B cell (primary cell): ENCODE measurements at regions not wholly inside any gene's neighbourhood (a gene's known extent, or its start where the extent isn't known, plus 50 kb on each side); places are given as distances from the start of the nearest gene placed in this dataset.

ENCODE experiments used
- ATAC-seq: fragments of 200-7000 bp; cut with Tn5 transposase; one replicate; pipeline ENCODE4 v1.10.0; 2021; ENCODE audit warnings: low read depth, mild to moderate bottlenecking, moderate number of reproducible peaks, moderate library complexity
- CTCF ChIA-PET: fragments of 350-600 bp; sonication (Branson Sonifier 250); formaldehyde crosslinking; loops from one replicate; lab custom pipeline; 2021; ENCODE audit warnings: antibody characterized with exemption, inconsistent platforms; lab: Charles Lee
- POLR2A ChIA-PET: fragments of 350-600 bp; sonication (Branson Sonifier 250); formaldehyde crosslinking; loops from one replicate; lab custom pipeline; 2021; ENCODE audit warnings: antibody characterized with exemption; lab: Charles Lee
- DNase-seq: peaks from one replicate; pipeline ENCODE4 v3.0.0; 2013
- H2AFZ ChIP-seq: 2 replicates; pipeline ENCODE4 v1.6.1; 2012; ENCODE audit warnings: mild to moderate bottlenecking, low read depth, low read length; ENCODE audit not compliant: insufficient read depth, poor library complexity, severe bottlenecking
- H3K27ac ChIP-seq, 2 donors: 1 replicate in 1 of 2; 2 replicates in 1 of 2; pipeline ENCODE4 v1.5.1; 2012 to 2013; ENCODE audit warnings: low read length in 2 of 2, mild to moderate bottlenecking in 2 of 2, moderate library complexity in 1 of 2
- H3K27me3 ChIP-seq, 4 experiments: fragments of 200-600 bp in 1 of 4; sonication (generic) in 1 of 4; replicated peaks in 1 of 4; 1 replicate in 2 of 4; 2 replicates in 2 of 4; pipeline versions ENCODE4 v1.6.1 to v1.7.0; 2013 to 2016; ENCODE audit warnings: low read length in 3 of 4, mild to moderate bottlenecking in 2 of 4, mixed read lengths in 1 of 4, moderate library complexity in 1 of 4; ENCODE audit not compliant: insufficient read depth in 4 of 4, control insufficient read depth in 3 of 4; ENCODE audit errors: control extremely low read depth in 1 of 4
- H3K36me3 ChIP-seq, 2 experiments: replicated peaks in 1 of 2; 1 replicate in 1 of 2; 2 replicates in 1 of 2; pipeline versions ENCODE4 v1.6.1 to v1.7.1; 2013; ENCODE audit warnings: low read length in 1 of 2; ENCODE audit not compliant: insufficient read depth in 2 of 2, control insufficient read depth in 1 of 2; ENCODE audit errors: control extremely low read depth in 1 of 2, extremely low read depth in 1 of 2
- H3K4me1 ChIP-seq, 2 donors: fragments of 200-600 bp in 1 of 2; sonication (generic) in 1 of 2; 1 replicate in 1 of 2; 2 replicates in 1 of 2; pipeline versions ENCODE4 v1.5.1 to v1.6.1; 2013 to 2017; ENCODE audit warnings: low read length in 2 of 2; ENCODE audit not compliant: control insufficient read depth in 2 of 2, insufficient read depth in 2 of 2
- H3K4me2 ChIP-seq: replicated peaks from 2 replicates; pipeline ENCODE3; 2012; ENCODE audit warnings: mild to moderate bottlenecking, low read depth, low read length; ENCODE audit not compliant: poor library complexity, severe bottlenecking
- H3K4me3 ChIP-seq, 5 experiments: fragments of 200-600 bp in 1 of 5; sonication (generic) in 1 of 5; 1 replicate in 3 of 5; 2 replicates in 2 of 5; pipeline versions ENCODE4 v1.5.1 to v1.7.0; 2011 to 2016; ENCODE audit warnings: low read length in 4 of 5, mild to moderate bottlenecking in 4 of 5, low read depth in 2 of 5, control low read depth in 1 of 5, moderate library complexity in 1 of 5; ENCODE audit not compliant: insufficient read depth in 1 of 5; ENCODE audit errors: control extremely low read depth in 1 of 5, extremely low read depth in 1 of 5
- H3K79me2 ChIP-seq: fragments of 200-600 bp; sonication (generic); one replicate; pipeline ENCODE4 v1.6.0; 2016; ENCODE audit warnings: low read length; ENCODE audit not compliant: control insufficient read depth, insufficient read depth
- H3K9ac ChIP-seq: fragments of 200-600 bp; sonication (generic); 2 replicates; pipeline ENCODE4 v1.6.1; 2017; ENCODE audit warnings: mild to moderate bottlenecking, low read length, moderate library complexity
- H3K9me3 ChIP-seq, 3 donors: one replicate each; pipeline versions ENCODE4 v1.6.1 to v1.7.1; 2013; ENCODE audit warnings: low read length in 2 of 3; ENCODE audit not compliant: control insufficient read depth in 2 of 3, insufficient read depth in 1 of 3; ENCODE audit errors: control extremely low read depth in 1 of 3
- H4K20me1 ChIP-seq: 2 replicates; pipeline ENCODE4 v1.6.0; 2012; ENCODE audit warnings: mild to moderate bottlenecking, low read length; ENCODE audit not compliant: insufficient read depth, control insufficient read depth, poor library complexity, severe bottlenecking
- H3K27ac Mint-ChIP-seq: one replicate; pipeline ENCODE4 v1.8.0; 2021; ENCODE audit warnings: mixed read lengths
- H3K27me3 Mint-ChIP-seq: one replicate; pipeline ENCODE4 v1.8.0; 2021; ENCODE audit warnings: mixed read lengths
- H3K4me1 Mint-ChIP-seq: one replicate; pipeline ENCODE4 v1.8.0; 2021; ENCODE audit warnings: mixed read lengths
- H3K4me3 Mint-ChIP-seq: one replicate; pipeline ENCODE4 v1.8.0; 2021; ENCODE audit warnings: mixed read lengths
- H3K9me3 Mint-ChIP-seq: one replicate; pipeline ENCODE4 v1.8.0; 2022; ENCODE audit warnings: mixed read lengths; ENCODE audit not compliant: insufficient read depth
- CTCF ChIP-seq: fragments of 200-600 bp; IDR thresholded peaks from one replicate; pipeline ENCODE4 v1.8.0; 2022; ENCODE audit warnings: antibody characterized with exemption, mild to moderate bottlenecking
- EZH2 ChIP-seq: IDR thresholded peaks from 2 replicates; pipeline ENCODE4 v1.6.1; 2012; ENCODE audit warnings: borderline replicate concordance, low read depth, mild to moderate bottlenecking, moderate library complexity, low read length; ENCODE audit not compliant: insufficient read depth, poor library complexity, severe bottlenecking
- WGBS: methylation state at CpG from one replicate; pipeline ENCODE4 v1.1.5; 2013; ENCODE audit warnings: missing lambda C conversion rate; ENCODE audit not compliant: insufficient coverage; 5-methylcytosine and 5-hydroxymethylcytosine counted together
- intact Hi-C: fragments of 100-400 bp; cut with micrococcal nuclease; formaldehyde crosslinking; loops from one replicate; pipeline ENCODE4 v1.10.0; 2022

- no peaks in the 10 kb centered on the region for H3K36me3 ChIP-seq
- H3K4me3 ChIP-seq, result peak overlapping the region in 1 of 5 experiments; percentile 26
- H3K4me1 ChIP-seq, result peaks cover 29 to 41% of the 10 kb centered on the region in 2 donors
- H3K4me2 ChIP-seq, result peak overlapping the region; percentile 59
- DNase-seq (peak; percentile 65), ATAC-seq (peak; percentile 78)
- H3K79me2 ChIP-seq, result no peaks in the 10 kb centered on the region
- H3K27me3 Mint-ChIP-seq, result no peaks in the 10 kb centered on the region
- peaks cover 53% of the 10 kb centered on the region for H3K4me1 Mint-ChIP-seq
- intact Hi-C loops, result loop anchor here (2.0 to 5.0 kb wide), 2 partner anchors 82 to 97 kb away; partner anchors contain the start of gene LYPLAL1
- peak overlapping the region; percentile 70 to 80 for H3K27ac ChIP-seq
- no peak overlapping the region for H3K9ac ChIP-seq
- no CpG with 5 or more reads among the region's 1 CpG for WGBS
- H3K9me3 Mint-ChIP-seq, result no peaks in the 10 kb centered on the region
- H3K27ac Mint-ChIP-seq, result peak overlapping the region; percentile 77
- POLR2A ChIA-PET, result interaction anchor here (0.6 kb wide), 1 partner anchor 89 kb away, joined by 3 read pairs; no protein-coding TSS in a partner anchor
- H2AFZ ChIP-seq, result no peak overlapping the region
- peak overlapping the region; percentile 29 for H3K4me3 Mint-ChIP-seq
- CTCF ChIA-PET, result interaction anchor here (0.7 to 1.0 kb wide), 3 partner anchors 9 to 86 kb away, joined by 3 to 7 read pairs (median 3); no protein-coding TSS in a partner anchor
- no peaks in the 10 kb centered on the region for H3K27me3 ChIP-seq
- H3K9me3 ChIP-seq, result peaks cover 0 to 3% (median 0%) of the 10 kb centered on the region in 3 donors
- TF ChIP-seq CTCF, result no peak
- TF ChIP-seq EZH2, result no peak
- H4K20me1 ChIP-seq, result no peaks in the 10 kb centered on the region
Observed at GRCh38 chr1:219090607-219091006, 83.1 kb upstream of the LYPLAL1 start.

GRCh38 chr1:219092206-219092605 lies 81.5 kb upstream of the LYPLAL1 start:
- Histone ChIP-seq H3K27me3 (no peaks in the 10 kb centered on the region), H3K9ac (no peak overlapping the region), H4K20me1 (no peaks in the 10 kb centered on the region), H3K9me3 (peaks cover 0 to 5% (median 3%) of the 10 kb centered on the region in 3 donors), H3K4me3 (no peak overlapping the region), H3K4me1 (peaks cover 29 to 41% of the 10 kb centered on the region in 2 donors), H3K79me2 (no peaks in the 10 kb centered on the region), H3K4me2 (no peak overlapping the region), H2AFZ (no peak overlapping the region), H3K27ac (no peak overlapping the region), H3K36me3 (no peaks in the 10 kb centered on the region)
- no peak overlapping the region for H3K4me3 Mint-ChIP-seq
- H3K9me3 Mint-ChIP-seq, result no peaks in the 10 kb centered on the region
- TF ChIP-seq EZH2, result no peak
- no peak for TF ChIP-seq CTCF
- CTCF ChIA-PET, result no interaction called here
- DNase-seq (no peak), ATAC-seq (no peak)
- H3K4me1 Mint-ChIP-seq, result peaks cover 43% of the 10 kb centered on the region
- no peak overlapping the region for H3K27ac Mint-ChIP-seq
- POLR2A ChIA-PET, result no interaction called here
- H3K27me3 Mint-ChIP-seq, result no peaks in the 10 kb centered on the region
- intact Hi-C loops, result loop anchor here (5.0 kb wide), 1 partner anchor 95 kb away; no protein-coding TSS in a partner anchor
- WGBS, result no CpG with 5 or more reads among the region's 1 CpG
